ENCODE measurements at regions not wholly inside any gene's neighbourhood (a gene's known extent, or its start where the extent isn't known, plus 50 kb on each side); places are given as distances from the start of the nearest gene placed in this dataset.

DNA sequence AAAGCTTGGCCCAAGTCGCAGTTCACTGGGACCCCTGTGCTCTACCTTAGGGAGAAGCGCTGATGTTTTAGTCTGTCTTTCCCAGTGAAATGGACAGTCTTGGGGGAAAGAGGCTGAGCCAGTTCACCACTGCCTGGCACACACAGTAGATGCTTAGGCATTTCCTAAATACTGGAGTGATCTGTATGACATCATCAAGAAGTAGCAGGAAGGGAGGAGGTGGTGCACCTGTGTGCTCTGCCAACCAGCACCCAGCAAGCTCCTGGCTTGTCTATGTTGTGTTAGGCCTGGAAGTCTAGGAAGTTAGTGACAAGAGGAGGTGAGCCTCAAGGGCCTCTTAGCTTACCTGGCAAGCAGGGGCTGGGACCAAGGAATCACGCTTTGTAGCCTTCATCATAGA is 158.2 kb upstream of the NFIA start:
- Histone ChIP-seq H3K9me1 (ENCODE audit: control insufficient read depth, extremely low read depth, insufficient read depth, low read length) (no peaks in the 10 kb centered on the region), H3K36me3 (ENCODE audit: control insufficient read depth in 2 of 2, extremely low read depth in 1 of 2, insufficient read depth in 2 of 2, low read length in 2 of 2) (no peaks in the 10 kb centered on the region), H3K9ac (ENCODE audit: control insufficient read depth, extremely low read depth, insufficient read depth, low read length) (no peak overlapping the region), H3K79me2 (ENCODE audit: control insufficient read depth, insufficient read depth, low read length) (no peaks in the 10 kb centered on the region), H3K27me3 (ENCODE audit: control insufficient read depth, extremely low read depth, insufficient read depth, low read length) (no peaks in the 10 kb centered on the region), H3K4me2 (ENCODE audit: control insufficient read depth, extremely low read depth, insufficient read depth, low read depth, low read length) (no peak overlapping the region), H4K20me1 (ENCODE audit: control insufficient read depth, extremely low read depth, insufficient read depth, low read length) (no peaks in the 10 kb centered on the region), H3K9me3 (ENCODE audit: control insufficient read depth, low read depth, low read length) (no peaks in the 10 kb centered on the region), H3K27ac (ENCODE audit: control insufficient read depth, insufficient read depth, low read length) (no peak overlapping the region), H3K4me1 (ENCODE audit: control insufficient read depth, extremely low read depth, insufficient read depth, low read length) (no peaks in the 10 kb centered on the region), H3K4me3 (ENCODE audit: control insufficient read depth in 2 of 3, extremely low read depth in 1 of 3, insufficient read depth in 2 of 3, low read depth in 1 of 3, low read length in 3 of 3) (no peak overlapping the region), H2AFZ (ENCODE audit: control insufficient read depth, low read length) (no peak overlapping the region)
- TF ChIP-seq EZH2 (IDR thresholded peaks at IDR 0.05; ENCODE audit: low read length) = no peak
- TF ChIP-seq, protein P1, sequence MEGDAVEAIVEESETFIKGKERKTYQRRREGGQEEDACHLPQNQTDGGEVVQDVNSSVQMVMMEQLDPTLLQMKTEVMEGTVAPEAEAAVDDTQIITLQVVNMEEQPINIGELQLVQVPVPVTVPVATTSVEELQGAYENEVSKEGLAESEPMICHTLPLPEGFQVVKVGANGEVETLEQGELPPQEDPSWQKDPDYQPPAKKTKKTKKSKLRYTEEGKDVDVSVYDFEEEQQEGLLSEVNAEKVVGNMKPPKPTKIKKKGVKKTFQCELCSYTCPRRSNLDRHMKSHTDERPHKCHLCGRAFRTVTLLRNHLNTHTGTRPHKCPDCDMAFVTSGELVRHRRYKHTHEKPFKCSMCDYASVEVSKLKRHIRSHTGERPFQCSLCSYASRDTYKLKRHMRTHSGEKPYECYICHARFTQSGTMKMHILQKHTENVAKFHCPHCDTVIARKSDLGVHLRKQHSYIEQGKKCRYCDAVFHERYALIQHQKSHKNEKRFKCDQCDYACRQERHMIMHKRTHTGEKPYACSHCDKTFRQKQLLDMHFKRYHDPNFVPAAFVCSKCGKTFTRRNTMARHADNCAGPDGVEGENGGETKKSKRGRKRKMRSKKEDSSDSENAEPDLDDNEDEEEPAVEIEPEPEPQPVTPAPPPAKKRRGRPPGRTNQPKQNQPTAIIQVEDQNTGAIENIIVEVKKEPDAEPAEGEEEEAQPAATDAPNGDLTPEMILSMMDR (optimal IDR thresholded peaks at IDR 0.05 in 1 of 3, IDR thresholded peaks at IDR 0.05 in 1 of 3, conservative IDR thresholded peaks at IDR 0.05 in 1 of 3; ENCODE audit: extremely low read depth in 1 of 3, insufficient read depth in 2 of 3, low read length in 3 of 3) = no peak
- dilution Hi-C loops (cut with MboI; ENCODE audit: extremely low pct_ligation_motif_present, low sequenced_read_pairs) = no loop called here
- FAIRE-seq = no peak
- DNase-seq (ENCODE audit: low read depth, low spot score) = no peak

GRCh38 chr1:60923389-60924087 is 158.8 kb upstream of the NFIA start:
- no peak for FAIRE-seq

More at GRCh38 chr1:60923389-60924087, 158.8 kb upstream of the NFIA start:
- no peak overlapping the region for H3K9ac ChIP-seq (ENCODE audit: control insufficient read depth, extremely low read depth, insufficient read depth, low read length)
- DNase-seq (ENCODE audit: low read depth, low spot score) = no peak
- no peaks in the 10 kb centered on the region for H3K79me2 ChIP-seq (ENCODE audit: control insufficient read depth, insufficient read depth, low read length)
- no peak overlapping the region for H3K4me2 ChIP-seq (ENCODE audit: control insufficient read depth, extremely low read depth, insufficient read depth, low read depth, low read length)
- H3K9me1 ChIP-seq (ENCODE audit: control insufficient read depth, extremely low read depth, insufficient read depth, low read length) = no peaks in the 10 kb centered on the region
- H2AFZ ChIP-seq (ENCODE audit: control insufficient read depth, low read length) = no peak overlapping the region
- TF ChIP-seq, protein P1 (optimal IDR thresholded peaks at IDR 0.05 in 1 of 3, IDR thresholded peaks at IDR 0.05 in 1 of 3, conservative IDR thresholded peaks at IDR 0.05 in 1 of 3; ENCODE audit: extremely low read depth in 1 of 3, insufficient read depth in 2 of 3, low read length in 3 of 3) = no peak
- TF ChIP-seq EZH2 (IDR thresholded peaks at IDR 0.05; ENCODE audit: low read length) = no peak
- no peaks in the 10 kb centered on the region for H3K27me3 ChIP-seq (ENCODE audit: control insufficient read depth, extremely low read depth, insufficient read depth, low read length)
- dilution Hi-C loops (cut with MboI; ENCODE audit: extremely low pct_ligation_motif_present, low sequenced_read_pairs) = no loop called here
- H4K20me1 ChIP-seq (ENCODE audit: control insufficient read depth, extremely low read depth, insufficient read depth, low read length) = no peaks in the 10 kb centered on the region
- no peaks in the 10 kb centered on the region for H3K36me3 ChIP-seq (ENCODE audit: control insufficient read depth in 2 of 2, extremely low read depth in 1 of 2, insufficient read depth in 2 of 2, low read length in 2 of 2)
- H3K4me3 ChIP-seq (ENCODE audit: control insufficient read depth in 2 of 3, extremely low read depth in 1 of 3, insufficient read depth in 2 of 3, low read depth in 1 of 3, low read length in 3 of 3) = no peak overlapping the region
- no peaks in the 10 kb centered on the region for H3K9me3 ChIP-seq (ENCODE audit: control insufficient read depth, low read depth, low read length)
- H3K4me1 ChIP-seq (ENCODE audit: control insufficient read depth, extremely low read depth, insufficient read depth, low read length) = no peaks in the 10 kb centered on the region
- H3K27ac ChIP-seq (ENCODE audit: control insufficient read depth, insufficient read depth, low read length) = no peak overlapping the region

Measured in keratinocyte (primary cell).